T-helper 22 cell (primary cell): ENCODE measurements at regions not wholly inside any gene's neighbourhood (a gene's known extent, or its start where the extent isn't known, plus 50 kb on each side); places are given as distances from the start of the nearest gene placed in this dataset.

Experiments used
- DNase-seq: peaks from one replicate; pipeline ENCODE4 v3.0.0-alpha.2; 2020; ENCODE audit warnings: low read depth

- no peak for DNase-seq
These were observed 285.4 kb upstream of the USP24 start for GRCh38 chr1:55500601-55501000.

DNA sequence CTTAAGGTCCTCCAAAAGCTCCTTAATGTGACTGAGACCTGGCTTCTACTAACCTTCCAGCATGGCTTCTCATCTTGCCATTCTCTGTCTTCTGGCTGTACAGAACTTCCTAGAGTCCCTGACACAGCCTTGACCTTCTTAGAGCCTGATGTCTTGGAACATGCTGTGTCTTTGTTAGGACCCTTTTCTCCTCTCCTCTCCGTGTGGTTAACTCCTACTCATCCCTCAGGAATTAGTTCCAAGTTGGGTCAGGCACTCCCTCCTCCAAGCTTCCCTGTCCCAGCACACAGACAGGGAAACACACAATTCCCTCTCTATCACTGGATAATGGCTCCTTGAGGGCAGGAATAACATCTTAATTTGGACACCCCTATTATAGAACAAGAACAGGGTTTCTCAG is 275.4 kb upstream of the USP24 start:
- DNase-seq: no peak

- no peak for DNase-seq
These were observed 269.0 kb upstream of the USP24 start for GRCh38 chr1:55484173-55484572.

GRCh38 chr1:55483523-55483922 is 268.4 kb upstream of the USP24 start:
- no peak for DNase-seq

DNA sequence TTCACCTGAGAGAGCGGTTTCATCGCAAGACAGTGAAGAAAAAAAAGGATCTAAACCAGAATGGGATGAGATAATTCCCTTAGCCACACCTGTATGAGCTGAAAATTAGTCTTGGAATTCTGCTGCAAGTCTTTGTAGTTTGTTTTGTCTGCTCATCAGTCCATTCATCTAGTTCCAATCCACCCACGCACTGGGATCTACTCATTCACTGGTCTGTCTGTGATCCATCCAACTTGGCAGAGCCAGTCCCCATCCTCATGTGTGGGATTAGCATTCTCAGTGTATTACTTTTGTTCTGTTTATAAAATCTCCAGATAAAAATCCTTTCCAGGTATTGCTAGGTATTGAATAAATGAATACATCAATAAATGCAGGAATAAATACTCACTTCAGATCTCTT is 266.5 kb upstream of the USP24 start:
- no peak for DNase-seq

- no peak for DNase-seq
These were observed 265.0 kb upstream of the USP24 start for GRCh38 chr1:55480029-55480795.

DNA sequence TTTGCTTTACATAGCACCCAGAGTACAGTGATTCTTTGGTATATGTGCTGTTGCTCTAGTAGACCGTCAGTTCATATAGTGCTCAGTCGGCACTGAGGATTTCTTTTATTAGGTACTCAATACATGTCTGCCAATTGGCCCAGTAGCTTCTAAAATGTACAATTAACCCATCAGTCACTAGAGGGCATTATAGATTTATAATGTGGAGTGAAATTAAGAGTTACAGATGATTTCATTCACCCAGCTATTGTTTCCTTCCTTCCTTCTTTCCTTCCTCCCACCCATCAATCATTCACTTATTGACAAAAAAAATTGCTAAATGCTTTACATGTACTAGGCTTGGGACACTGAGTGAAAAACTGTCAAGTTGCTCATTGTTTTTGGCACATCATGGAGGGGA is 263.6 kb upstream of the USP24 start:
- DNase-seq: no peak

DNA sequence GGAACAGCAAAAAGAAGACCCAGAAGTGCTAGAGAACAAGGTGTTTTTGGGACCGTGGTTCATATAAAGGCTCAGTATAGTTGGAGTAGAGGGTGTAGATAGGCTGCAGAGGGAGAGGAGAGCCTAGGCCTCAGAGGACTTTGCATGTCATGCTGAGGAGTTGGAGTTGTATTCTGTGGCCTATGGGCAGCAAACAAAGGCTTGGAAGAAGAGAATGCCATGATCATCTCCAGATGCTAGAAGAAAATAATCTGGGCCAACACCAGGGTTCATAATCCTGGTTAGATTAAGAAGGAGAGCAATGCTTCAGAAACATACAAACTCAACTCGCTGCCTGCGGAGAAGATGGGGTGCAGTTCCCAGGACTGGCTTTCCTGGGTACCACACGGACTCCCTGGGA is 262.8 kb upstream of the USP24 start:
- no peak for DNase-seq

DNA sequence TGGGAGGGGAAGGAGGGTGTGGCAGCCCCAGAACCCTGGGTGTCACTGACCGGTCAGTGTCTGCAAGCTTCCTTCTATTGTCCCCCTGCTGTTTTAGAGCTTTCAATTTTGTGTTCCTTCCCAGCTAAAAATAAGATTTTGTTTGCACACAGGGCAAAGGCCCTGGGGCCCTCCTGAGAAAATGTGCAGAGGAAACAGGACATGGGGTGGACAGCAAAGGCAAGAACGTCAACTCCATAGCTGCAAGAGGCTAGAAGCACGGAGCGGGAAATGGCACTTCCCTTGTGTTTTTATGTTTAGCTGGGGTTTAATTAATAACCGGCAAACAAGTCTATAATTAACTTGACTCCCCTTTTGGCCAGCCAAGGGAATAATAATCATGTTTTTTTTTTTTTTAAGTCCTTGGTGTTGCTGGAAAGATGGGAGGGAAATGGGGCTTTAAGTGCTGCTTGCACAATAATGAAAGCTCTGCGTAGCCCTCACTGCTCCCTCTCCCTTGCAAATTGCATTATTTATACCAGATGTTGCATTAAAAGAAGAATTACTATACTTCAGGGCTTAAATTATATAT is 261.4 kb upstream of the USP24 start:
- no peak for DNase-seq

DNA sequence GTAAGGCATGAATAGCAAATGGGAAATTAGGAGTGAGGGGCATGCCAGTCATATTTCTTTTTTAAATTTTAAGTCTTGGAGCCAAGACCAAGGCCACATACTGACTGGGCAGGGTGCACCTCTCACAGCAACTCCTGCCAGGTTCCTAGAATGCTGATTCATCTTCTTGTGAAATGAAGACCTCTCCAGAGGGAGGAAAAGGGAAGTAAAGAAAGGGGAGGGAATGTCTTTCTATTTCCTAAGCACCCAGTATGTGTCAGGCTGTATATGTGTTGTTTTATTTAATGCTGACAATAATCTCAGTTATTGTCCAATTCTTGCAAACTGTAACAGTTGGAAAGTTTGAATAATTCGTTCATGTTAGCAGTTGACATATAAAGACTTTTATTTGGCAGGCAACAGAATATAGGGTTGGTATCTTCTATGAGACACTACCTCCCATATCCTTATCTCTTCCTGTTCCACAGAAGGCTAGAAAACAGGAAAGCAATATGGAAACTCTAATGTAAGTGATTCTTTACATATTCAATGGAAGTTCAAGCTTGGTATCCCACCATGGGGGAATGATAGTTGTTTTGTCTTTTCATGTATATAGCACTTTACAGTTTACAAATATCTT is 259.1 kb upstream of the USP24 start:
- no peak for DNase-seq

- DNase-seq: no peak
These were observed 258.5 kb upstream of the USP24 start for GRCh38 chr1:55473661-55474060.

GRCh38 chr1:55472784-55473183 is 257.6 kb upstream of the USP24 start:
- no peak for DNase-seq

DNA sequence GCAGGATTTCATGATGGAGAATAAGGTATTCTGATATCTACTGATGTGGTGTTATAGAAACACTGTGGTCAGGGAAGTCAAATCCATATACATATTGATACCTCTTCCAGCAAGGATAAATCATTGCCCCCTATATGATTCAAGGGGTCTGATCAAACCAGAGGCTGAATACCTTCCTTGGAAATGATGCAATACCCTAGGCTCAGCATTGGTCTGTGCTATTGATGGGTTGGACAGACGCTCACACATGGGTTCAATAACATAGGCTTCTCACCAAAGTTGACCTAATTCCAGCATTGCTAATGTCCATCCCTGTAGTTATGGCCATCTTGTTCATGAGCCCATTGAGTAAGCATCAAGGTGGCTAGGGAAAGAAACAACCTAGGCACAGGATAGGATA is 257.0 kb upstream of the USP24 start:
- no peak for DNase-seq

GRCh38 chr1:55468142-55468795 is 253.1 kb upstream of the USP24 start:
- no peak for DNase-seq

DNA sequence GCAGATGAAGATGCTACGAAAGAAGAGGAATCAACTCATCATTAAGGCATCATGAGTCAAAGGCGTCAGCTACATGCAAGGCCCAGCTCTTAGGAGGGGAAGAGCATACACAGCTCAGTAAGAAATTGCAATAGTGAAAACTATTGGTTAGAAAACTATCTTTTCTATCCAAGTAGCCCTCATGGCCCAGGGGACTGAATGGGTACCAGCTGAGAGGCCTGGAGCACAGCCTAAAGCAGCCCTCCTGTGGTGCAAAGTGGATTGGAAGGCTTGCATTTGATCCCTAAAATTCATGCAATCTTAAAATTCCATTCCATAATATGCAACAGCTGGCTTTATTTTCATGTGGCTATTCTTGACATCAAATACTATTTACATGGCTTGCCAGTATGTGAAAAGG is 251.8 kb upstream of the USP24 start:
- no peak for DNase-seq

GRCh38 chr1:55466373-55466772 is 251.2 kb upstream of the USP24 start:
- DNase-seq: no peak

DNA sequence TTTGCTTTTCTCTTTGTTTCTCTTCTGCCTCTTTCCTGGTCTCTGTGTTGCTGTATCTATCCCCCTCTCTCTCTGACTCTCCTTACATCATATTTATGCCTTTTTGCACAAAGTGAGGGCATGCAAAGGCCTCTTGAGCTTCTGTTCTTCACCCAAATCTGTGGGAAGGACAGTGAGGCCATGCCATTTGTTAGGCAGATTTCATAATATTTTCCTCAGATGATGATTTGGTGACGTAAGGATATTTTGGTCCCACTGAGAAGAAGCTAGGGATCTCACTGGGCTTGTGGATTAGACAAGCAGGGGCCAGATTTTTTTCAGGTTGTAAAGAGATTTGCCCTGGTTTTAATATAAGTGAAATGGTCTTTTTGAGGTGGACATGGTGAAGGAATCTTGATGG is 249.4 kb upstream of the USP24 start:
- no peak for DNase-seq

- DNase-seq: no peak
These were observed 248.8 kb upstream of the USP24 start for GRCh38 chr1:55463814-55464475.

DNA sequence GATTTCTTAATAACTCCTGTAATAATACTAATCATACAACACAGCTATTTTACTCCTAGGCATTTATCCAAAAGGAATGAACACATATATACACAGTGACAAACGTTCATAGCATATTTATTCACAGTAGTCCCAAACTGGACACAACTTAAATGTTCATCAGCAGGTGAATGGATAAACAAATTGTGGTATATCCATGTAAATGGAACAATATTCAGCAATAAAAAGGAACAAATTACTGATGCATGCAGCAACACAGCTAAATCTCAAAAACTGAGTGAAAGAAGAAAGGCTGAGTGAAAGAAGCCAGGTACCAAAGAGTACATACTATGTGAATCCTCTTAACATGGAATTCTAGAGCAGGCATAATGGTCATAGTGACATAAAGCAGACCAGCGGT is 242.7 kb upstream of the USP24 start:
- no peak for DNase-seq

- no peak for DNase-seq
These were observed 241.8 kb upstream of the USP24 start for GRCh38 chr1:55456971-55457370.

DNA sequence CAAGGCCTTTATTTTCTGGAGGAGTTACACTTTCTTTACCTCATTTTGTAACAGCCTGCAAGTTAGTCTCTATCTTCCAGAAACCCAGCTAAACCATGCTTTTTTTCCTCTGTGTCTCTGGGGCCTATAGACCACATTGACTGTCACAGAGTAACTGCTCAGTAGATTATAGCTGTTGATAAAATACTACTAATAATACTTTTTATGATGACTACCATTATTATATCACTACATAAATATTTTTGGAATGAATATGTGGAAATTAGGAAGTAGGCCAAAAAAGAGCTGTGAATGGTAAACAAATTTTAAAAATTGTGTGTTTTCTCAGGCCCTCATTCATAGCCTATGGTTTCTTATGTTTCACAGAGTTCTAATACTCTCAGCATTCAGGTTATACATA is 233.1 kb upstream of the USP24 start:
- DNase-seq: no peak

DNA sequence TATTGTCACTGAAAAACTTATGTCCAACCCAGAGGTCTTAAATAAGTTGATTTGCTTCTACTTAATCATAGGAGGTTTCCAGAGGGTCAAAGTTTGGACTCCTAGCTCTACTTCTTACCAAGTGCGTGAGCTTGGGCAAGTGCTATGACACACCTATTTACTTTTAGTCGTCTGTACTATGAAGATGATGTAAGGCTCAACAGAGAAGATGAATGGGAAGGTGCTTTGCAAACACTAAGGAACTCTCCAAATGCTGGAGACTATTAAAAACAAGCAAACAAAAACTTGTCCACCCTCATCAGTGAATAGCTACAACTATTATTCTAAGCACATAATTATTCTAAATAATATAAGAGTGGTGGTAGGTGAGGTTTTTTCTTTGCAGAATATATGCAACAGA is 232.3 kb upstream of the USP24 start:
- DNase-seq: no peak

DNA sequence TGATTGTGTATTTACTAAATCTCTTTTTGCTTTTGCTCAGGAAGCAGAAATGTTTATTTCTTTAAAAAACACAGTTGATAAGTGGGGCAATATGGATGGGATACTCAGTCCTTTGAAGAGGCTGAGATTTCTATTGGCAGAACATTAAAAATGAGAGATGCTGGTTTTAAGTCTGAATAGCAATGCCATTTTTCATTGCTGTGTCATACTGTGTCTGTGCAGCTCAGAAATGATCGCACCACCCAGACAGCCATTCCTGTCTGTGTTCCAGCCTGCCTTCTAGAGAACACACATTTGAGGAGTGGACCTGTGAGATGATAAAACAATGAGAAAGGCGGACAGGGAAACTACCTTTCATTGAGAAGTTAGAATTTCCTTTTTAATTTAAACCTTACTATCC is 231.2 kb upstream of the USP24 start:
- DNase-seq: no peak
